ENCODE measurements at regions not wholly inside any gene's neighbourhood (a gene's known extent, or its start where the extent isn't known, plus 50 kb on each side); places are given as distances from the start of the nearest gene placed in this dataset.

DNA sequence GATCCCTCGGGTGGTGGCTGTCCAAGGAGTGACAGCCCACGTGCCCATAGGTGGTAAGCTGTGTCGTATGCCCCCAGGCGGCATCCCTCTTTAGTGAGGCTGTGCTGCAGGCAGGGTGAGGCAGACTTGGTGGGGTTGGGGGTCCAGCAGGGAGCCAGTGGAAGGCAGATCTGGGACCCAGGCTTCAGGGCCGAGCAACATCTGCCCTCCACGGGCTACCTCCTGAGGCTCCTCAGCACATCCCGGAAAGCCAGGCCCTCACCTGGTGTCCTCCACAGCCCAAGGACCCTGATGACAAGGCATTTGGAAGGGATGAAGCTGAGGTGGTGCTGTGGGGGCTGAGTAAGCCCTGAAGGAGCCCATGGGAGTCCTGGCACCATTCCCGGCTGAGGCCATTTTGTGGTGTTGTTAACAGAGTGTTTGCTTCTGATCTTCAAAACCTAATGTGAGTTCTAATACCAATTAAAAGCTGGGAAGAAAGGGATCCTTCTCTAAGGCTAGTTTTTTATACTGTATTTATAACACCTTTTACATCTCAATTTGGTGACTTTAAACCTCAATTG is 295.8 kb upstream of the IRX2 start:
- CTCF ChIA-PET = no interaction called here
- POLR2A ChIA-PET = no interaction called here
- TF ChIP-seq HDAC2 (IDR thresholded peaks at IDR 0.05) = no peak
- TF ChIP-seq RCOR1 (IDR thresholded peaks at IDR 0.05; ENCODE audit: low read depth, low read length) = no peak
- no peak for TF ChIP-seq JUNB (IDR thresholded peaks at IDR 0.05)
- TF ChIP-seq ZNF302 (CRISPR knock-in tag; IDR thresholded peaks at IDR 0.05) = no peak
- TF ChIP-seq TP53 (CRISPR knock-in tag; IDR thresholded peaks at IDR 0.05) = no peak
- no peak for TF ChIP-seq RFX5 (IDR thresholded peaks at IDR 0.05)
- TF ChIP-seq HOXB13 (CRISPR knock-in tag; IDR thresholded peaks at IDR 0.05; ENCODE audit: low read depth) = no peak
- TF ChIP-seq, protein P1, sequence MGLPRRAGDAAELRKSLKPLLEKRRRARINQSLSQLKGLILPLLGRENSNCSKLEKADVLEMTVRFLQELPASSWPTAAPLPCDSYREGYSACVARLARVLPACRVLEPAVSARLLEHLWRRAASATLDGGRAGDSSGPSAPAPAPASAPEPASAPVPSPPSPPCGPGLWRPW (IDR thresholded peaks at IDR 0.05) = no peak
- no peak for TF ChIP-seq NFE2L2 (conservative IDR thresholded peaks at IDR 0.05; ENCODE audit: low read length)
- no peak for TF ChIP-seq HOXB5 (CRISPR knock-in tag; IDR thresholded peaks at IDR 0.05)
- no peak for TF ChIP-seq HOXA7 (CRISPR knock-in tag; IDR thresholded peaks at IDR 0.05)
- no peak for TF ChIP-seq RAD21 (conservative IDR thresholded peaks at IDR 0.05 in 1 of 2, IDR thresholded peaks at IDR 0.05 in 1 of 2)
- TF ChIP-seq ZSCAN20 (CRISPR knock-in tag; IDR thresholded peaks at IDR 0.05) = no peak
- FAIRE-seq (no peak), DNase-seq (ENCODE audit: low read depth in 1 of 2, low spot score in 1 of 2) (no peak), ATAC-seq (no peak)
- Histone ChIP-seq H3K4me3 (no peak overlapping the region), H3K4me2 (no peak overlapping the region), H3K27ac (no peak overlapping the region), H3K4me1 (no peaks in the 10 kb centered on the region), H3K9me3 (no peaks in the 10 kb centered on the region)
- WGBS (ENCODE audit: missing lambda C conversion rate) = 22% methylated on average over 2 of the region's 8 CpGs

DNA sequence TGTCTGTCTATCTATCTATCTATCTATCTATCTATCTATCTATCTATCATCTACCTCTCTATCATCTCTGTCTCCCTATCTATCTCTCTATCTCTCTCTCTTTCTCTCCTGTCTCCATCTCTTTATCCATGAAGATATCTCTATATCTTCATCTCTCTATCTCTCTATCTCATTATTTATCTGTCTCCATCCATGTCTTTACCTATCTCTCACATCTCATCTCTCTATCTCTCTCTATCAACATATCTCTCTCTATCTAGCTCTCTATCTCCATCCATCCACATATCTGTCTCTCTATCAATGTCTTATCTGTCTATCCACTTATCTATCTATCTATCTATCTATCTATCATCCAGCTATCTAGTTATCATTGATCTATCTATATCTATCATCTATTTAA is 292.1 kb upstream of the IRX2 start:
- no peaks in the 10 kb centered on the region for H3K4me1 ChIP-seq
- ATAC-seq = no peak
- DNase-seq (ENCODE audit: low read depth in 1 of 2, low spot score in 1 of 2) = no peak
- H3K9me3 ChIP-seq = no peaks in the 10 kb centered on the region
- H3K27ac ChIP-seq = no peak overlapping the region
- ChIA-PET POLR2A (no interaction called here), CTCF (no interaction called here)
- TF ChIP-seq RAD21 (conservative IDR thresholded peaks at IDR 0.05 in 1 of 2, IDR thresholded peaks at IDR 0.05 in 1 of 2) = no peak
- TF ChIP-seq, protein P2, sequence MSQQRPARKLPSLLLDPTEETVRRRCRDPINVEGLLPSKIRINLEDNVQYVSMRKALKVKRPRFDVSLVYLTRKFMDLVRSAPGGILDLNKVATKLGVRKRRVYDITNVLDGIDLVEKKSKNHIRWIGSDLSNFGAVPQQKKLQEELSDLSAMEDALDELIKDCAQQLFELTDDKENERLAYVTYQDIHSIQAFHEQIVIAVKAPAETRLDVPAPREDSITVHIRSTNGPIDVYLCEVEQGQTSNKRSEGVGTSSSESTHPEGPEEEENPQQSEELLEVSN (IDR thresholded peaks at IDR 0.05; ENCODE audit: borderline replicate concordance, low read depth) = no peak
- TF ChIP-seq CBX8 (IDR thresholded peaks at IDR 0.05) = no peak
- TF ChIP-seq CHD4 (IDR thresholded peaks at IDR 0.05; ENCODE audit: borderline replicate concordance) = no peak
- no peak for TF ChIP-seq CEBPB (IDR thresholded peaks at IDR 0.05)
- TF ChIP-seq, protein P3, sequence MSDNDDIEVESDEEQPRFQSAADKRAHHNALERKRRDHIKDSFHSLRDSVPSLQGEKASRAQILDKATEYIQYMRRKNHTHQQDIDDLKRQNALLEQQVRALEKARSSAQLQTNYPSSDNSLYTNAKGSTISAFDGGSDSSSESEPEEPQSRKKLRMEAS (IDR thresholded peaks at IDR 0.05) = no peak
- TF ChIP-seq POLR2A (IDR thresholded peaks at IDR 0.05; ENCODE audit: low read length) = no peak
- no peak for TF ChIP-seq RNF2 (IDR thresholded peaks at IDR 0.05; ENCODE audit: borderline replicate concordance, low read depth)
- TF ChIP-seq, protein P4, sequence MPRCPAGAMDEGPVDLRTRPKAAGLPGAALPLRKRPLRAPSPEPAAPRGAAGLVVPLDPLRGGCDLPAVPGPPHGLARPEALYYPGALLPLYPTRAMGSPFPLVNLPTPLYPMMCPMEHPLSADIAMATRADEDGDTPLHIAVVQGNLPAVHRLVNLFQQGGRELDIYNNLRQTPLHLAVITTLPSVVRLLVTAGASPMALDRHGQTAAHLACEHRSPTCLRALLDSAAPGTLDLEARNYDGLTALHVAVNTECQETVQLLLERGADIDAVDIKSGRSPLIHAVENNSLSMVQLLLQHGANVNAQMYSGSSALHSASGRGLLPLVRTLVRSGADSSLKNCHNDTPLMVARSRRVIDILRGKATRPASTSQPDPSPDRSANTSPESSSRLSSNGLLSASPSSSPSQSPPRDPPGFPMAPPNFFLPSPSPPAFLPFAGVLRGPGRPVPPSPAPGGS (IDR thresholded peaks at IDR 0.05) = no peak
- no peak for TF ChIP-seq FOSB (CRISPR knock-in tag; IDR thresholded peaks at IDR 0.05)
- TF ChIP-seq, protein P5, sequence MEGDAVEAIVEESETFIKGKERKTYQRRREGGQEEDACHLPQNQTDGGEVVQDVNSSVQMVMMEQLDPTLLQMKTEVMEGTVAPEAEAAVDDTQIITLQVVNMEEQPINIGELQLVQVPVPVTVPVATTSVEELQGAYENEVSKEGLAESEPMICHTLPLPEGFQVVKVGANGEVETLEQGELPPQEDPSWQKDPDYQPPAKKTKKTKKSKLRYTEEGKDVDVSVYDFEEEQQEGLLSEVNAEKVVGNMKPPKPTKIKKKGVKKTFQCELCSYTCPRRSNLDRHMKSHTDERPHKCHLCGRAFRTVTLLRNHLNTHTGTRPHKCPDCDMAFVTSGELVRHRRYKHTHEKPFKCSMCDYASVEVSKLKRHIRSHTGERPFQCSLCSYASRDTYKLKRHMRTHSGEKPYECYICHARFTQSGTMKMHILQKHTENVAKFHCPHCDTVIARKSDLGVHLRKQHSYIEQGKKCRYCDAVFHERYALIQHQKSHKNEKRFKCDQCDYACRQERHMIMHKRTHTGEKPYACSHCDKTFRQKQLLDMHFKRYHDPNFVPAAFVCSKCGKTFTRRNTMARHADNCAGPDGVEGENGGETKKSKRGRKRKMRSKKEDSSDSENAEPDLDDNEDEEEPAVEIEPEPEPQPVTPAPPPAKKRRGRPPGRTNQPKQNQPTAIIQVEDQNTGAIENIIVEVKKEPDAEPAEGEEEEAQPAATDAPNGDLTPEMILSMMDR (IDR thresholded peaks at IDR 0.05) = no peak
- no peak overlapping the region for H3K4me3 ChIP-seq
- no peak overlapping the region for H3K4me2 ChIP-seq
- FAIRE-seq = no peak

All from A549 (cell line).